Testis (tissue), 2 donors: ENCODE measurements at regions not wholly inside any gene's neighbourhood (a gene's known extent, or its start where the extent isn't known, plus 50 kb on each side); places are given as distances from the start of the nearest gene placed in this dataset.

Source experiments
- CTCF ChIP-seq, 3 experiments: fragments of 450-650 bp in 2 of 3; fragments of 200-600 bp in 1 of 3; sonication (generic) in 1 of 3; IDR thresholded peaks; one replicate each; pipeline ENCODE4 v1.5.1; 2016 to 2019; ENCODE audit warnings: antibody characterized with exemption in 3 of 3, mild to moderate bottlenecking in 2 of 3, moderate library complexity in 1 of 3
- POLR2A ChIP-seq: fragments of 450-650 bp; IDR thresholded peaks from one replicate; pipeline ENCODE4 v1.6.1; 2017; ENCODE audit warnings: antibody characterized with exemption, mild to moderate bottlenecking, moderate library complexity

- no peak for TF ChIP-seq CTCF (IDR thresholded peaks at IDR 0.05)
- TF ChIP-seq POLR2A, result no peak
Measured at GRCh38 chr7:28358423-28358868, 53.9 kb upstream of the CREB5 start.
